ENCODE measurements at regions not wholly inside any gene's neighbourhood (a gene's known extent, or its start where the extent isn't known, plus 50 kb on each side); places are given as distances from the start of the nearest gene placed in this dataset.

GRCh38 chr16:62224646-62225209, 188.5 kb upstream of the CDH8 start:
- DNase-seq (ENCODE audit: low spot score) = no peak

GRCh38 chr16:62216837-62217236, 180.6 kb upstream of the CDH8 start:
- DNase-seq (ENCODE audit: low spot score) = no peak

GRCh38 chr16:62213763-62214162, 177.5 kb upstream of the CDH8 start:
- DNase-seq (ENCODE audit: low spot score) = no peak

GRCh38 chr16:62208934-62209333, 172.7 kb upstream of the CDH8 start:
- DNase-seq (ENCODE audit: low spot score) = no peak

- DNase-seq (ENCODE audit: low spot score) = no peak
Measured at GRCh38 chr16:62205459-62205858, 169.2 kb upstream of the CDH8 start.

- DNase-seq (ENCODE audit: low spot score) = no peak
Measured at GRCh38 chr16:62201911-62202310, 165.7 kb upstream of the CDH8 start.

GRCh38 chr16:62194828-62195227, 158.6 kb upstream of the CDH8 start:
- DNase-seq (ENCODE audit: low spot score) = no peak

- peak; percentile 52 for DNase-seq (ENCODE audit: low spot score)
Measured at GRCh38 chr16:62190426-62190825, 154.2 kb upstream of the CDH8 start.

- no peak for DNase-seq (ENCODE audit: low spot score)
Measured at GRCh38 chr16:62177351-62178203, 141.3 kb upstream of the CDH8 start.

- no peak for DNase-seq (ENCODE audit: low spot score)
Measured at GRCh38 chr16:62170642-62171041, 134.4 kb upstream of the CDH8 start.

GRCh38 chr16:62167551-62167950, 131.3 kb upstream of the CDH8 start:
- DNase-seq (ENCODE audit: low spot score) = no peak

GRCh38 chr16:62157544-62157943, 121.3 kb upstream of the CDH8 start:
- DNase-seq (ENCODE audit: low spot score) = no peak

GRCh38 chr16:62156971-62157370, 120.7 kb upstream of the CDH8 start:
- no peak for DNase-seq (ENCODE audit: low spot score)

- no peak for DNase-seq (ENCODE audit: low spot score)
Measured at GRCh38 chr16:62149631-62150030, 113.4 kb upstream of the CDH8 start.

GRCh38 chr16:62137996-62138395, 101.8 kb upstream of the CDH8 start:
- peak; percentile 17 for DNase-seq (ENCODE audit: low spot score)

- DNase-seq (ENCODE audit: low spot score) = no peak
Measured at GRCh38 chr16:62135911-62136310, 99.7 kb upstream of the CDH8 start.

GRCh38 chr16:62135446-62135845, 99.2 kb upstream of the CDH8 start:
- no peak for DNase-seq (ENCODE audit: low spot score)

GRCh38 chr16:62130101-62130500, 93.9 kb upstream of the CDH8 start:
- DNase-seq (ENCODE audit: low spot score) = no peak

- no peak for DNase-seq (ENCODE audit: low spot score)
Measured at GRCh38 chr16:62105244-62105643, 69.0 kb upstream of the CDH8 start.

- no peak for DNase-seq (ENCODE audit: low spot score)
Measured at GRCh38 chr16:62102588-62102987, 66.3 kb upstream of the CDH8 start.

GRCh38 chr16:62100651-62101050, 64.4 kb upstream of the CDH8 start:
- DNase-seq (ENCODE audit: low spot score) = no peak

GRCh38 chr16:62089715-62090114, 53.5 kb upstream of the CDH8 start:
- no peak for DNase-seq (ENCODE audit: low spot score)

- no peak for DNase-seq (ENCODE audit: low spot score)
Measured at GRCh38 chr16:62088731-62089410, 52.6 kb upstream of the CDH8 start.
